ENCODE measurements at regions not wholly inside any gene's neighbourhood (a gene's known extent, or its start where the extent isn't known, plus 50 kb on each side); places are given as distances from the start of the nearest gene placed in this dataset.

GRCh38 chr12:91940322-91940721 lies 205.3 kb downstream of the BTG1 start:
- Histone ChIP-seq H3K27ac (no peak overlapping the region), H3K27me3 (no peaks in the 10 kb centered on the region), H3K9me3 (no peaks in the 10 kb centered on the region), H3K4me1 (no peaks in the 10 kb centered on the region), H3K4me3 (no peak overlapping the region), H3K36me3 (no peaks in the 10 kb centered on the region)
- DNase-seq (no peak), ATAC-seq (no peak)
- intact Hi-C loops (cut with DNase I): no loop called here
- WGBS (ENCODE audit: insufficient coverage, low coverage, low lambda C conversion rate, missing lambda C conversion rate): 91% methylated on average over 1 of the region's 1 CpG
- TF ChIP-seq CTCF (IDR thresholded peaks at IDR 0.05) (no peak), POLR2A (IDR thresholded peaks at IDR 0.05) (no peak)

- Histone ChIP-seq H3K27ac (no peak overlapping the region), H3K36me3 (no peaks in the 10 kb centered on the region), H3K4me1 (no peaks in the 10 kb centered on the region), H3K4me3 (no peak overlapping the region), H3K9me3 (no peaks in the 10 kb centered on the region), H3K27me3 (no peaks in the 10 kb centered on the region)
- 78% methylated on average over 1 of the region's 1 CpG for WGBS (ENCODE audit: insufficient coverage, low coverage, low lambda C conversion rate, missing lambda C conversion rate)
- no peak for ATAC-seq
- DNase-seq: no peak
- TF ChIP-seq POLR2A (IDR thresholded peaks at IDR 0.05): no peak
- TF ChIP-seq CTCF (IDR thresholded peaks at IDR 0.05): no peak
- intact Hi-C loops (cut with DNase I): no loop called here
These were observed 207.9 kb downstream of the BTG1 start for GRCh38 chr12:91937706-91938105.

- no peaks in the 10 kb centered on the region for H3K27me3 ChIP-seq
- no peak for ATAC-seq
- DNase-seq: no peak
- no peak overlapping the region for H3K4me3 ChIP-seq
- no peak overlapping the region for H3K27ac ChIP-seq
- intact Hi-C loops (cut with DNase I): no loop called here
- no peak for TF ChIP-seq POLR2A (IDR thresholded peaks at IDR 0.05)
- TF ChIP-seq CTCF (IDR thresholded peaks at IDR 0.05): no peak
- no peaks in the 10 kb centered on the region for H3K4me1 ChIP-seq
- WGBS (ENCODE audit: insufficient coverage, low coverage, low lambda C conversion rate, missing lambda C conversion rate): 100% methylated on average over 1 of the region's 1 CpG
- H3K36me3 ChIP-seq: no peaks in the 10 kb centered on the region
- no peaks in the 10 kb centered on the region for H3K9me3 ChIP-seq
These were observed 208.6 kb downstream of the BTG1 start for GRCh38 chr12:91937009-91937408.

- ATAC-seq: no peak
- TF ChIP-seq CTCF (IDR thresholded peaks at IDR 0.05): no peak
- no peak for TF ChIP-seq POLR2A (IDR thresholded peaks at IDR 0.05)
These were observed 210.3 kb downstream of the BTG1 start for GRCh38 chr12:91935296-91935695.

GRCh38 chr12:91931111-91931510 lies 214.5 kb downstream of the BTG1 start:
- 45% methylated on average over 2 of the region's 2 CpGs for WGBS (ENCODE audit: insufficient coverage, low coverage, low lambda C conversion rate, missing lambda C conversion rate)
- H3K27me3 ChIP-seq: no peaks in the 10 kb centered on the region
- intact Hi-C loops (cut with DNase I): no loop called here
- H3K36me3 ChIP-seq: no peaks in the 10 kb centered on the region
- TF ChIP-seq POLR2A (IDR thresholded peaks at IDR 0.05): no peak
- TF ChIP-seq CTCF (IDR thresholded peaks at IDR 0.05): no peak
- no peaks in the 10 kb centered on the region for H3K9me3 ChIP-seq
- DNase-seq: no peak
- H3K4me3 ChIP-seq: no peak overlapping the region
- H3K27ac ChIP-seq: no peak overlapping the region
- ATAC-seq: peak in 2 of 4 donors; percentile 54 to 78
- H3K4me1 ChIP-seq: no peaks in the 10 kb centered on the region

More at GRCh38 chr12:91935296-91935695, 210.3 kb downstream of the BTG1 start:
- no peaks in the 10 kb centered on the region for H3K4me1 ChIP-seq
- no peak for DNase-seq
- no peaks in the 10 kb centered on the region for H3K9me3 ChIP-seq
- H3K4me3 ChIP-seq: no peak overlapping the region
- H3K27me3 ChIP-seq: no peaks in the 10 kb centered on the region
- no peaks in the 10 kb centered on the region for H3K36me3 ChIP-seq
- H3K27ac ChIP-seq: no peak overlapping the region
- intact Hi-C loops (cut with DNase I): no loop called here
- 100% methylated on average over 2 of the region's 2 CpGs for WGBS (ENCODE audit: insufficient coverage, low coverage, low lambda C conversion rate, missing lambda C conversion rate)

Measured in right lobe of liver (tissue), 6 donors.